Cerebellar nuclear complex (tissue), 1 donor: ENCODE measurements at regions not wholly inside any gene's neighbourhood (a gene's known extent, or its start where the extent isn't known, plus 50 kb on each side); places are given as distances from the start of the nearest gene placed in this dataset.
"Not testable (repeated sequence)": the region's sequence is repeated elsewhere in the genome, so short reads cannot be mapped to it uniquely, and the experiment has no call there.

ENCODE experiments used
- DNase-seq, 2 experiments: peaks; one replicate each; lab custom pipeline; 2025; lab: John Stamatoyannopoulos, UW

DNA sequence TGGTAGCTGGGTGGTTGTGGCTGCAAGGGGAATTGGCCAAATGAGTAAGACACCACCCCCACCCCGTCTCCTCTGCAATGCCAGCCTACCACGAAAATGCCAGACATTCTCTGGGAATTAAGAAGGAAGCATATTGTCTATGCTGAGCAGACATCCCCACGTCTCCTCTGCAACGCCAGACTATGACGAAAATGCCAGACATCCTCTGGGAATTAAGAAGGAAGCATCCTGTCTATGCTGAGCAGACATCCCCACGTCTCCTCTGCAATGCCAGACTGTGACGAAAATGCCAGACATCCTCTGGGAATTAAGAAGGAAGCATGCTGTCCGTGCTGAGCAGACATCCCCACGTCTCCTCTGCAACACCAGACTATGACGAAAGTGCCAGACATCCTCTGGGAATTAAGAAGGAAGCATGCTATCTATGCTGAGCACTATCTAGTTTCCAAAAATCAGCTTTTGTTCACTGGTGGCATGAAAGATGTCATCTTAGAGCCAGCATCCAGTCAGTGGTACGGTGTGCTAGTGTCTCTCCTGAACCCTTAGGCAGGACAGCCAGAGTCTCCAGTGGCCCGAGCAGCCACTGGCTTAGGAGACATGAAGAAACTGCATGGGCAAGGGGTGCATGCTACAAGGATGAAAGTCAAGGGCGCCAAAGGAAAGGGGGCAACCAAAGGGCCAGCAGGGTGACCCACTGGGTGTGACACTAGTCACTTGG, 339.8 kb upstream of the FRG1 start:
- no peak for DNase-seq

DNA sequence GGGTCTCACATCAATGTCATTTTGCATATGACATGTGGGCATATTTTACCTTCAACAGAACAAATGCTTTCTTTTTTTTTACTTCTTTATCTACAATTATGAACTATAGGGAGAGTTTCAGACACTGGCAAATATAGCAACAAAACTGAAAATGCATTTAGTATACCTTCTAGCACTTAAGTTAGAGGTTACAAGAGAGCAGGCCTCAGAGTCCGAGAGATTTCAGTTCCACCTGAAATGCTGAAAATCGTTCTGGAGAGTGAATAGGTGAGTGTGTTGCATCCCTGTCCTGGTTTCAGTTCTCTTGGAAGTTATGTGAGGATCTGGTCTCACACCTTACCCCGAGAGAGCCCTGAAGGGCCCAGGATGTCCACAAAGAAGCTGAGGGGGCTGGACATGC, 337.8 kb upstream of the FRG1 start:
- DNase-seq, result not testable (repeated sequence)

DNA sequence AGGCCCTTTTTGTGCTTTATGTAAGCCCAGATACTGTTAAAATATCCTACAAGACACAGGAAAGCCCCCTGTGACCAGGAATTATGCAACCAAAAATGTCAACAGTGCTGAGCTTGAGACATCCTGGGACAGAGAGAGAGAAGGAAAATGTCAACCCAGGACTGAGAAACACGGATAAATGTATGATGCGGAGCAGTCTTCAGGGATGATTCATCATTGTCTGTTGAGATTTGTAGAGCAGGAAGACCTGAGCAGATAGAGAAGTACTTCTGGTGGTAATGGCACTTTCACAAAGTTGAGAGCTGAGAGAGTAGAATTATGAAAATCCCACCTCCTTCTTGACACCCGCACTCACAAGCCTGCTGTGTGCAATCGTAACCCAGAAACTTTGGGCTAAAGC, 330.1 kb upstream of the FRG1 start:
- not testable (repeated sequence) for DNase-seq

DNA sequence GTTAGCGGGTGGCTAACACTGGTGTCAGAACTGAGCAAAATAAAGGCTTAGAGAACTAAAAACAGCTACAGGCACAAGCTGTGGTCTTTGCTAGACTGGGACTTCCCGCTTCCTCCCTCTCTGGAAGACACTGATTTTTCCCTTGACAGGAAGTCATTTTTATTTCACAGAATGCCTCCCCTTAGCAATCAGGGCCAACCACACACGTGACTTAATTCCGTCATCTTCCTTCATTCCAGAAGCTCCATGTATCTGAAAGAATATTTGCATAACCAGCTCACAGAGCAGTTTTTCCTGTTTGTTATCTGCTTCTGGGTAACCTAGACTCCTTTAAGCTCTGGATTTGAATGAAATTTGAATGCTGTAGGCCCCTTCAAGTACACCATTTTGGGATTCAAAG, 327.5 kb upstream of the FRG1 start:
- no peak for DNase-seq

DNA sequence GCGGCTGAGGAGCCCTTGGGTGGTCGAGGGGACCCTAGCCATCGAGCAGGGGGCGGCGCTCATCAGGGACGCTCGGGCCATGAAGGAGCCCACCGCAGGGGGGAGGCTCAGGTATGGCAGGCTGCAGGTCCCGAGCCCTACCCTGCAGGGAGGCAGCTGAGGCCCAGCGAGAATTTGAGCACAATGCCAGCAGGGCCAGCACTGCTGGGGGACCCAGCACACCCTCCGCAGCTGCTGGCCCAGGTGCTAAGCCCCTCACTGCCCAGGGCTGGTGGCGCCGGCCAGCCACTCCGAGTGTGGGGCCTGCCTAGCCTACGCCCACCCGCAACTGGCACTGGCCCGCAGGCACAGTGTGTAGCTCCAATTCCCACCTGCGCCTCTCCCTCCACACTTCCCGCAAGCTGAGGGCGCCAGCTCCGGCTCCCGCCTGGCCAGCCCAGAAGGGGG, 325.4 kb upstream of the FRG1 start:
- no peak for DNase-seq

DNA sequence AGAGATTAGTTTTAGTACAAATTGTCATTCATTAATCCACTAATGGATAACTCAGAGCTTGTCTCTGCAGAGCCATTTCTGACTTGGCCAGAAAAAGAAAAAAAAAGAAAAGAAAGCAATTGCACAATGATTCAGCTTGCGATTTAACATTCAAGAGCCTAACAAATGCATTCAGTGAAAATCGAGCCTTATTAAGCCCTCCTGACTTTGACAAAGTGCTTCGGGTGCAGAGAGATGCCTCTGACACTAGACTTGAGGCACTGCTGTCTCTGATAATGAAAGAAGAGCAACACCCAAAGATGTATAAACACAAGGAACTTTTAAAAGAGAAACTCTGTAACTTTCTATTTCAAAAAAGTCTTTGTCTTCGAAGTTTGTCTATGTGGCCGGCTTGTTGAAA, 322.9 kb upstream of the FRG1 start:
- DNase-seq, result not testable (repeated sequence)

DNA sequence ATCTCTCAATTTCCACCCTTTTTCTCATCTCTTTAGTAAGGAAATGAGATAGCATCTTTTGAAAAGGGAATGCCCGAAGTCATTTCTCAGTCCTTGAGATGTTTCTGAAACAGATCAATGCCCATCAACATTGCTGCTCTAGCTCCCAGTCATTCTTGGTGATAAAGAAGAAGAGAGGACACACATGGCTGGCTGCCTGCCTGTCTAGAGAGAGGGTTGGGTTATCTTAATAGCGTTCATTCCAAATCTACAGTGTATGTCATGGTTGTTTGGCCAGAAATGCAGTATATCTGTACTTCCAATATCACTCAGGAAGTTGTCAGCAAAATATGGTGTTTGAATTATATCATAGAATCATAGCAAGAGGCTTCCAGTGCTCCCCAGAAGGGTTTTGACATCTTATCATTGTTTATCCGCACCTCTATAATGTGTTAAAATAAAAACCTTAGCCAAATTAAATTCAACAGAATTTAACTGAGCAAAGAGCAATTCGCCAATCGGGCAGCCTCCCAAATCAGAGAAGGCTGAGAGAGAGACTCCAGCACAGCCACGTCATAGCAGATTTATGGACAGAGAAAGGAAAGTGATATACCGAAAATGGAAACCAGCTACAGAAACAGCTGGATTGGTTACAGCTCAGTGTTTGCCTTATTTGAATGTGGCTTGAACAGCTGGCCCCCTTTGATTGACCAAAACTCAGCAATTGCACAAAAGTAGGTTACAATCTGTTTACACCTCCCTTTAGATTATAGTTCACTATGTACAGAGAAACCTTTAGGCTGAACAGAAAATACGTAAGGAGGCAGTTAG, 321.0 kb upstream of the FRG1 start:
- DNase-seq, result not testable (repeated sequence)

DNA sequence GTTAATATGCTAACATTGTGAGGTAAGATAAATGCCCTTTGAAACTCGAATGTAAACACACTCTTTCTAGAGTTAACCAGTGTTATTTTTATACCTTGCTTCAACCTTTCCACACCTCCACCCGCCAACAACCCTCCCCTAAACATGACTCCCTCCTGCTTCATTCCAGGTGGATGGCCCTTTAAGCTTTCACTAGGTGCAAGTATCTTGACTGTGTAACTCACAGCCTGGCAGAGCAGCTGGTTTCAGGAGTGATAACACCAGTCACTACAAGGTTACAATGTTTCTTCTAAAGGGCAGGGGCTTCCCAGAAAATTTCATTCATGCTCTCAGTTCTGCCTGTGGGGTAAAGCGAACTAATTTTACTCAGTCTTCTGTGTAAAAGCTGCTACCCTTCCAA, 318.1 kb upstream of the FRG1 start:
- not testable (repeated sequence) for DNase-seq

DNA sequence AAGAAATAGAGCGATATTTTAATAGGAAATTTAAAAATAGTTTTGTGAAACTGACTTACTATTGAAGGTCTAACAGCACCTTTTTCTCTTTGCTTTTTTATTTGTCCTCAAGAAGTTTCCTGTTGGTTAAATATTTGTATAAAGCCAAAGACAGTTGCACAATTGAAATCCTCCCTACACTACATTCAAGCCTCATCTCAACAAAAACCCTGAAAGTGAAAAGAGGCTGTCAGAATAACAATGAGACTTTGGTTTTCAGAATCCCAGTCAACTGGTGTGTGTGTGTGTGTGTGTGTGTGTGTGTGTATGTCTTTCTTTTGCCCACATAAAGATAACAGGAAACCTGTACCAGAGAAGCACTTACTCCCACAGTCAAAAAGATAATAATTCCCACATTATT, 313.6 kb upstream of the FRG1 start:
- not testable (repeated sequence) for DNase-seq

DNA sequence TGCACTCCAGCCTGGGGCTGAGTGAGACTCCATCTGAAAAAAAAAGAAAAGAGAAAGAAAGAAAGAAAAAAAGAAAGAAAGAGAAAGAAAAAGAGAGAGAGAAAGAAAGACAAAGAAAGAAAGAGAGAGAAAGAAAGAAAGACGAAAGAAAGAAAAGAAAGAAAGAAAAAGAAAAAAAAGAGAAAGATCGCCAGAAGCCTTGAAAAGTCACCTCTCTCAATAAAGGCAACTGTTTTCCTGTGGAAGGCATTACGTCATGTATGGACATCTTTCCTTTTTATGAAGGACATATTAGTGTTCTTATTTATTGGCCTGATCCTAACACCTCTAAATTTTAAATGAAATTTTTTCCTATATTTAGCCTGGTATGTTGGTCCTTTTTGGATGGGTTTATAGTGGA, 310.9 kb upstream of the FRG1 start:
- DNase-seq, result not testable (repeated sequence)

DNA sequence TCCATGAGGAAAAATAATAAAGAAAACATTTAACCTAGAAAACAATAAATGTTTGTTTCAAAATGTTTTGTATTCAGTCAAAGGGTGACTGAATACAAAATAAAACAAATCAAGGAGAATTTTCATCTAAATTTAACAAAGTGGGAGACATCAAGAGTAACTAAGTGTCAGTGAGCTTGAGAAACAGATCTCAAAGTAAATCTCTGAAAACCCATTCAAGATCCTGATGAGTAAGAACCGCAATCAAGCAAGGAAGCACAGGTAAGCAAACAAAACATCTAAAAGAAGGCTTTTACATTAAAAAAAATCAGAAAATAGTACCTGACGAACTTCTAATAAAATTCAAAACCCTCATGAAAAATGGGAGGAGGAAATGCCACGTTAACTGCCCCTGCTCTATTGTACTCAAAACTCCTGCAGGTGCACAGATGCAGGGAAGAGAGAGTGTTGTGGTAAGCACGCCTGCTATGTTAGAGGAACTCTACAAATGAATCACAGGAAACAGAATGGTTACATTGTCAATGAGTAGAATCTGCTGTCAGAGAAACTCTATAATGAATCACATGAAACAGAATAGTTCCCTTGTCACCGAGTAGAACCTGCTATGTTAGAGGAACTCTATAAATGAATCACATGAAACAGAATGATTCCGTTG, 309.6 kb upstream of the FRG1 start:
- not testable (repeated sequence) for DNase-seq

DNA sequence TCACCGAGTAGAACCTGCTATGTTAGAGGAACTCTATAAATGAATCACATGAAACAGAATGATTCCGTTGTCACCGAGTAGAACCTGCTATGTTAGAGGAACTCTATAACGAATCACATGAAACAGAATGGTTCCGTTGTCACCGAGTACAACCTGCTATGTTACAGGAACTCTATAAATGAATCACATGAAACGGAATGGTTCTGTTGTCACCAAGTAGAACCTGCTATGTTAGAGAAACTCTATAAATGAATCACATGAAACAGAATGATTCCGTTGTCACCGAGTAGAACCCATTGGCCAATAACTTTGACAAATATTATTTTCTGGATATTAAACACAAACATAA, 309.1 kb upstream of the FRG1 start:
- DNase-seq, result not testable (repeated sequence)

DNA sequence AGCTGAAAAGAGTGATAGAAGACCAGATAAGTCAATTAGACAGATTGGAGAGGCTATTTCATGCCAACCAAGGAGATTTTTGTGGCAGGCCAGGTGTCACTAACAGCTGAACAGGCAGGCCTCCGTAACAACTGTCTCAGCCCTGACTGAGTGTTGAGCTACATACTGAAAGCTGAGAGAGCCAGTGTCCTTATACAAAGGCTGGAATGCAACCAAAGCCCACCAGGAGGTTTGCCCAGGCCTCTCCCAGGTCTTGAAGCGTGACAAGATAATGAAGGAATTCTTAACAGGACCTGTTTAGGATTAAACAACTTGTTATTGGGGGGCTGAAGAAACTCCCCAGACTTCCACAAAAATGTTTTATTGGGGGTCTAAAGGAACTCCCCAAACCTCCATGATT, 290.2 kb upstream of the FRG1 start:
- not testable (repeated sequence) for DNase-seq

DNA sequence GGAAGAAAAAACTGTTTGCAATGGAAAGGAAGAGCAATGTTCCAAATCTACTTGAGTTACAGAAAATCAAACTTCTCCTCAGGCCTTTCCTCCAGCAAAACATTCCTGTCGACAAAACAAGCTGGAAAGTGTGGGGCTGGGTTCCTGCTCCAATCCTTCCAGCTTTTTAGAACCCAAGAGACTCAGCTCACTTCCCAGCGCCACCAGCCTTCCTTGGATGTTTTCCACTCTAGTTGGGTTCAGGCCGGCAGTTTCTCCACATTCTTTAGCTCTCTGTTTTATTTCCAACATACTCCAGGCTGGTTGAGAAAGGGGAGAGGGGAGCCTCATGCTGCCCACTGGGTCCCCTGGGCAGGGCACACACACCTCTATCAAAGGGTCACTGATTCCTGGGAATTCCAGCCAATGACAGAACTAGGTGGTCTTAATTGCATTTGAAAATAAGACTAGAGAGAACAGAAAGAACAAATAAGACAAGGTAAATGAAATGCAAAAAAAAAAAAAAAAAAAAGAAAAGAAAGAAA, 287.5 kb upstream of the FRG1 start:
- not testable (repeated sequence) for DNase-seq

DNA sequence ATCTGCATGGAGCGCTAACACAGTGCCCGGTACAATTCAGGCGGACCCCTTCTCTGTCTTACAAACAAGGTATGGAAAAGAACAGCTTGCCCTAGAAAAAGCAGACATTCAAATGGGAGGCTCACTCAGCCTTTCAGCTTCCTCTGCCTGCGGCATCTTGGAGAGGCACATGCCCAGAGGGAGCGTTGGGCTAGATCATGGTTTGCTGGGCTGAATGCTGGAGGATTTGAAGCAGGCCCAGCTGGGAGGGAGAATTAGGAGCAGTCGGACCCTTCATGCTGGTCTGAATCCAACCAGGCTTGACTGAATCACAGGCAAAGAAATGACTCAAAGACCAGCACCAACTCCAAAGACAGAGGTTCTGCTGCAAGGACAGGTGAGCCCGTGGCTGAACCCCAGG, 286.7 kb upstream of the FRG1 start:
- DNase-seq, result not testable (repeated sequence)

DNA sequence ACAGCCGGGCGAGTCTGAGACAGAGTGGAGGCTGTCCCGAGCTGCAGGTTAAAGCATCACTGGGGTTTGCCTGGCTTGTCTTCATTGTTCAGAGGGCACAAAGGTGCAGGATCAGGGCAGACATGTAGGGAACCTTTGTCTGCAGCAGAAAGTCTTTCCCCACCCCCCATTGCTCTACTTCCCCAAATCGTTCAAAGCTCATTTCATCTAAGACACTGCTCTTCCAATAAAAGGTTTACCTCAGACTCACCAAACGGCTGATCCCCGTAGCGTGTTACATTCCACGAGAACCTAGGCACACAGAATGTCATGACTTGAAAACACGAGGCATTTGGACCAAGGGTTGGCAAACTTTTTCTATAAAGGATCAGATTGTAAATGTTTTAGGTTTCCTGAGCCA, 286.3 kb upstream of the FRG1 start:
- DNase-seq, result not testable (repeated sequence)

DNA sequence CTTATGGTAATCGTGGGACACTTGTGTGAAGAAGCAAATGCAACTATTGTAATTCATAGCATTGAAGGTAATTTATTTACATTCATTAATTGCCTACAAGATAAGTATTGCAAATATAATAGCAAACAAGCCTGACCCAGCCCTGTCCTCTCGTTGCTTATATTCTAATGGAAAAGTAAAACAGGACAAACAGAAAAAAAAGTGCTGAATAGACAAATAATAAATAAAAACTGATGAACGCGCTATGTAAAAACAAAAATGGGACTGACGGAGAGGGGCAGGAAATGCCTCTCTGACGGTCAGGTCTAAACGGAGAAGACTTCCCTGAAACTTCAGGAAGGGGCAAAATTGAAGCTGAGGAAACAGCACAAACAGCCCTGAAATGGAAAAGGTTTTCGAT, 284.9 kb upstream of the FRG1 start:
- not testable (repeated sequence) for DNase-seq

DNA sequence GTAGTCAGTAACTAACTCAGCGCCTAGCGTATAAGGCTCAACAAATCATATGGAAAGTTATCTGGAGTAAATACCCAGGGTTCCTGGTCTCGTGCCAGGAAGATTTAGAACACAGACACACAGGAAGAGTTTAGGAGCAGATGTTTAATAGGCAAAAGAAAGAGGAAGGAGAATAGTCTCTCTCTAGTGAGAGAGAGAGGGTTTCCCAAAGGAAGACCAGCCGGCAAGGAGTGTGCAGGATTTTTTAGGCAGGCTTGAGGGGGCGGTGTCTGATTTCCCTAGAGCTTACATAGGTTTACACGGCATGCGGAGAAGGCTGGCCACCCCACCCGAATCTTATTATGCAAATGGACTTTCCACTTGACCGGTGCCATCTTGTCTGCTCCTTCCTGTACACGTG, 284.0 kb upstream of the FRG1 start:
- DNase-seq, result no peak

DNA sequence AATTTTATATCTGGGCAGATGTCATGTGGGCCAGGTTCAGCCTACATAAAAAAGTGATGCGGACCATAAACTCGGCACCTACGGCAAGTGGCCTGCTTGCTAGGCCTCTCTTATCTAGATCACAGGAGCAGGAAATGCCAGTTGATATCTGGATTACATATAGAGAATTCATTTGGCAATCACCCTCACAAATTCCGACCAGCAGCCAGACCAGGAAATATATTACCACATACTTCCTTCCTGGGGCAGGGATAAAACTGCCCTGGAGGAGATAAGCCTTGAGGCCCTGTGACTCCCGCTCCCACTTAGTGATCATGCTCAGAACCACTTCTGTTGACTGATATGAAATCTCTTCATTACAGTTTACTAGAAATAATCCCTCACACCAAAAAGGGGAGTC, 282.4 kb upstream of the FRG1 start:
- DNase-seq, result not testable (repeated sequence)

DNA sequence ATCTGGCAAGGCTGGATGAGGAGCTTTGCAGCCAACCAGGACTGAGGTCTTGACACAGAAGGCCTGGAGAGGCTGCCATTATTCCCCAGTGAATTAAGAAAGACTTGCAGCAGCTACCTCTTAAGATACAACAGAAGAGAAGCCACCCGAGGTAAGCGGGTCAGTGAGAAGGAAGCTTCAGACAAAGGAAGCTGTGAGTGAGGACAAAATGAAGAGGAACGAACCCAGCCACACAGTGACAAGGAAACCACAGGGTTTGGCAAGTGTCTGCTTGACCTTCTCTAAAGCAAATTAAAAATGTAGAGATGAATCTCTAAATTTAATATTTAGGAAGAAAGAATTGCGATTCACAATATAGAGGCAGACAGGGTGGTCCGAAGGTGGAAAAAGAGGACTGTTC, 281.8 kb upstream of the FRG1 start:
- DNase-seq, result not testable (repeated sequence)

DNA sequence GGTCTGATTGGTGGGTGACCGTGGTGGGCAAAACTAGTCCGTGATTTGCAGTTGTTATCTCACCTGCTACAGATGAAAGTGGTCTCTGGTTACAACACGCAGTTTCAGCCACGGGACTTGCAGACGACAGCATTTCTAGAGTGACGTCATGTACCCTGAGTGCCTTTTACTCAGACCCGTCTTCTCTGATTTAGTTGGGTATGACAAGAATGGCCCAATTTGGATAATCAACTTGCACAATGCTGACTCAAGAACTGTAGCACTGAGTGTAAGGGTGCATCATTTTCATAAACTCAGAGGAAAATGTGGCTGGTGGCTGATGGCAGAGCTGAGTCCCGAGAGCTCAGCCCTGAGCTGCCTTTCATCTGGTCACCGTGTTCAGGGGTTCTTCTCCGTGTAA, 281.4 kb upstream of the FRG1 start:
- DNase-seq, result no peak

DNA sequence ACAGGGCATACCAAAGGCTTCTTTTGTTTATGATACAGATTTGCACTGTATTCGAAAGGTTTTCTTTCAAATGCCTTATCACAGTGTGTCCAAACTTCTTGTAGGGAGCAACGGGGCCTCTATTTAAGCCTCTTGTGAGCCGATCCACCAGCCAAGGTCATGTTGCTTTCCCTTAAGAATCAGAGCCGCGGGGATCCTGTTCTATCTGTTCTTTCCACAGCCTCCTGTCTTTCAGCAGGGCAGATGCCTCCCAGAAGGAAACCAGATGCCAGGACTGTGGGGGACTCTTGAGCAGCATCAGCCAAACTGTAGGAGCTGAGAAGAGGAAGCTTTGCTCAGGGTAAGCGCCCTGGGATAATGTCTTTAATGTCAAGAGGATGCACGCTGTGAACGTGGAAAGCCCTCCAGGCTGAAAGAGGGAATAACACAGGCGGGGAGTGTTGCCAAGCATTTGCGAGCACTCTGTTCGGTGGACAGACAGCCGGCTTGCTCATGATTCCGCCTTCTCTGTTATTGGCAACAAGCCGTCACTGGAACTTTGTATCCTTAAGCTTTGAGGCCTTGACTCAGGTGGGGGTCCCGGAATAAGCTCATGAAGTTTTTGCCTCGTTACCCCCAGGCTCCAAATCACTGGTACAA, 279.8 kb upstream of the FRG1 start:
- no peak for DNase-seq
